Loucy (cell line): ENCODE measurements at regions not wholly inside any gene's neighbourhood (a gene's known extent, or its start where the extent isn't known, plus 50 kb on each side); places are given as distances from the start of the nearest gene placed in this dataset.

ENCODE experiments used
- H2AFZ ChIP-seq: fragments of 200-600 bp; sonication (generic); 2 replicates; pipeline ENCODE4 v1.6.0; 2016; ENCODE audit warnings: antibody characterized with exemption, mild to moderate bottlenecking, low read length, moderate library complexity
- H3F3A ChIP-seq: fragments of 200-600 bp; 2 replicates; pipeline ENCODE4 v1.6.0; 2016; ENCODE audit warnings: antibody characterized with exemption, low read depth, mild to moderate bottlenecking
- H3K27me3 ChIP-seq: fragments of 200-600 bp; sonication (generic); 2 replicates; pipeline ENCODE4 v1.6.1; 2014; ENCODE audit warnings: low read length, mild to moderate bottlenecking; ENCODE audit not compliant: insufficient read depth, poor library complexity, severe bottlenecking
- H3K36me3 ChIP-seq: fragments of 200-600 bp; sonication (generic); 2 replicates; pipeline ENCODE4 v1.6.1; 2016; ENCODE audit warnings: low read length; ENCODE audit not compliant: insufficient read depth
- H3K4me1 ChIP-seq: fragments of 200-600 bp; sonication (generic); 2 replicates; pipeline ENCODE4 v1.5.1; 2014; ENCODE audit warnings: low read length, mild to moderate bottlenecking; ENCODE audit not compliant: insufficient read depth, poor library complexity, severe bottlenecking
- H3K4me2 ChIP-seq: fragments of 200-600 bp; sonication (generic); 2 replicates; pipeline ENCODE4 v1.6.0; 2014; ENCODE audit warnings: antibody characterized with exemption, low read length, low read depth, mild to moderate bottlenecking; ENCODE audit not compliant: poor library complexity, severe bottlenecking
- H3K4me3 ChIP-seq: fragments of 200-600 bp; sonication (generic); 2 replicates; pipeline ENCODE4 v1.5.1; 2014; ENCODE audit warnings: low read length, mild to moderate bottlenecking, mixed read lengths; ENCODE audit not compliant: poor library complexity, severe bottlenecking
- H3K79me2 ChIP-seq: fragments of 200-600 bp; sonication (generic); 2 replicates; pipeline ENCODE4 v1.6.1; 2014; ENCODE audit warnings: low read length; ENCODE audit not compliant: insufficient read depth
- H3K9ac ChIP-seq: fragments of 200-600 bp; sonication (generic); 2 replicates; pipeline ENCODE4 v1.6.0; 2014; ENCODE audit warnings: mild to moderate bottlenecking, low read depth, low read length, moderate library complexity; ENCODE audit not compliant: poor library complexity, severe bottlenecking
- H3K9me2 ChIP-seq: fragments of 200-600 bp; sonication (generic); replicated peaks from 2 replicates; pipeline ENCODE4 v1.6.1; 2016; ENCODE audit warnings: low read depth, low read length, mixed read lengths
- H3K9me3 ChIP-seq: fragments of 200-600 bp; sonication (generic); 2 replicates; pipeline ENCODE4 v1.6.1; 2014; ENCODE audit warnings: mild to moderate bottlenecking, antibody characterized with exemption, low read length, low read depth; ENCODE audit not compliant: insufficient read depth
- H4K20me1 ChIP-seq: fragments of 200-600 bp; sonication (generic); 2 replicates; pipeline ENCODE4 v1.6.0; 2014; ENCODE audit warnings: antibody characterized with exemption, low read length, mild to moderate bottlenecking; ENCODE audit not compliant: insufficient read depth, poor library complexity, severe bottlenecking
- CTCF ChIP-seq: fragments of 200-600 bp; sonication (generic); conservative IDR thresholded peaks from 2 replicates; pipeline ENCODE4 v1.5.1; 2014; ENCODE audit warnings: mild to moderate bottlenecking, antibody characterized with exemption, low read length
- EZH2phosphoT487 ChIP-seq: fragments of 200-600 bp; IDR thresholded peaks from 2 replicates; pipeline ENCODE4 v1.6.1; 2018; ENCODE audit warnings: antibody characterized with exemption, mild to moderate bottlenecking, moderate library complexity, borderline replicate concordance

GRCh38 chrX:94612140-94612539 lies 938.1 kb downstream of the FAM133A start:
- H3K27me3 ChIP-seq, result no peaks in the 10 kb centered on the region
- H4K20me1 ChIP-seq, result no peaks in the 10 kb centered on the region
- no peaks in the 10 kb centered on the region for H3K9me3 ChIP-seq
- no peak overlapping the region for H2AFZ ChIP-seq
- TF ChIP-seq CTCF (no peak), EZH2phosphoT487 (no peak)
- no peaks in the 10 kb centered on the region for H3K9me2 ChIP-seq
- no peaks in the 10 kb centered on the region for H3K36me3 ChIP-seq
- H3K4me3 ChIP-seq, result no peak overlapping the region
- H3K79me2 ChIP-seq, result no peaks in the 10 kb centered on the region
- no peak overlapping the region for H3K4me2 ChIP-seq
- no peaks in the 10 kb centered on the region for H3K4me1 ChIP-seq
- H3F3A ChIP-seq, result no peaks in the 10 kb centered on the region
- no peak overlapping the region for H3K9ac ChIP-seq

GRCh38 chrX:94633237-94633636 lies 959.2 kb downstream of the FAM133A start:
- no peaks in the 10 kb centered on the region for H3K9me2 ChIP-seq
- no peaks in the 10 kb centered on the region for H3K27me3 ChIP-seq
- no peaks in the 10 kb centered on the region for H3K4me1 ChIP-seq
- H3K36me3 ChIP-seq, result no peaks in the 10 kb centered on the region
- H3K9ac ChIP-seq, result no peak overlapping the region
- no peak overlapping the region for H2AFZ ChIP-seq
- no peaks in the 10 kb centered on the region for H3F3A ChIP-seq
- TF ChIP-seq EZH2phosphoT487 (no peak), CTCF (no peak)
- no peaks in the 10 kb centered on the region for H4K20me1 ChIP-seq
- H3K79me2 ChIP-seq, result no peaks in the 10 kb centered on the region
- no peak overlapping the region for H3K4me2 ChIP-seq
- no peaks in the 10 kb centered on the region for H3K9me3 ChIP-seq
- H3K4me3 ChIP-seq, result no peak overlapping the region

GRCh38 chrX:94635003-94635402 lies 961.0 kb downstream of the FAM133A start:
- Histone ChIP-seq H2AFZ (no peak overlapping the region), H3K36me3 (no peaks in the 10 kb centered on the region)

More at GRCh38 chrX:94635003-94635402, 961.0 kb downstream of the FAM133A start:
- Histone ChIP-seq H4K20me1 (no peaks in the 10 kb centered on the region), H3K4me2 (no peak overlapping the region), H3K79me2 (no peaks in the 10 kb centered on the region), H3K4me1 (no peaks in the 10 kb centered on the region), H3F3A (no peaks in the 10 kb centered on the region), H3K9ac (no peak overlapping the region), H3K9me2 (no peaks in the 10 kb centered on the region), H3K9me3 (no peaks in the 10 kb centered on the region), H3K4me3 (no peak overlapping the region), H3K27me3 (no peaks in the 10 kb centered on the region)
- TF ChIP-seq CTCF, result no peak
- no peak for TF ChIP-seq EZH2phosphoT487
